ENCODE measurements at regions not wholly inside any gene's neighbourhood (a gene's known extent, or its start where the extent isn't known, plus 50 kb on each side); places are given as distances from the start of the nearest gene placed in this dataset.
"Not testable (repeated sequence)": the region's sequence is repeated elsewhere in the genome, so short reads cannot be mapped to it uniquely, and the experiment has no call there.

DNA sequence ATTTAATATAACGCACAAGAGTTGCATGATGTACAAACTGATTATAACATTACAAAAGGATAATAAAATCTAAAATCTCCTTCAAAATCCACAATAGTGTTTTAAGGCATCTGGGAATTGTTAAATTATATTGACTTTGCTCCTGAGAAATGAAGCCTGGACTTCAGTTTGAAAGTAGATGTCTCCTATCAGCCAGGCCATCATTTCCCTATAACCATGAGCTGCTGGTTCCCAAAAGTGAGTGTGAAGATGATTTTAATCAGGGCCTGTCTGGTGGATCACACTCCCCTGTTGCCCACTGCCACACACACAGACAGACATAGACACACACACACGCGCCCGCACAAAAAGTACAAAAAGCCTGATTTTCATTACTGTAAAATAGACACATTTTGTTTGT lies 480.7 kb downstream of the RPS29 start:
- DNase-seq, result no peak

GRCh38 chr14:49092345-49092744 lies 493.8 kb downstream of the RPS29 start:
- DNase-seq, result no peak

- DNase-seq, result no peak
Observed at GRCh38 chr14:49089107-49089506, 497.1 kb downstream of the RPS29 start.

DNA sequence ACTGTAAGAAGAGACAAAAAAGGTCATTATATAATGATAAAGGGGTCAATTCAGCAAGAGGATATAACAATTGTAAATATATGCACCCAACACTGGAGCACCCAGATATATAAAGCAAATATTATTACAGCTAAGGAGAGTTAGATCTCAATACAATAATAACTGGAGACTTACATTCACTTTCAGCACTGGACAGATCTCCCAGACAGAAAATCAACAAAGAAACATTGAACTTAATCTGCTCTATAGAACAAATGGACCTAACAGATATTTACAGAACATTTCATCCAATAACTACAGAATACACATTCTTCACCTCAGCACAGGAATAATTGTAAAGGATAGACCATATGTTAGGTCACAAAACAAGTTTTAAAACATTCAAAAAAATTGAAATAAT lies 512.9 kb downstream of the RPS29 start:
- DNase-seq, result not testable (repeated sequence)

DNA sequence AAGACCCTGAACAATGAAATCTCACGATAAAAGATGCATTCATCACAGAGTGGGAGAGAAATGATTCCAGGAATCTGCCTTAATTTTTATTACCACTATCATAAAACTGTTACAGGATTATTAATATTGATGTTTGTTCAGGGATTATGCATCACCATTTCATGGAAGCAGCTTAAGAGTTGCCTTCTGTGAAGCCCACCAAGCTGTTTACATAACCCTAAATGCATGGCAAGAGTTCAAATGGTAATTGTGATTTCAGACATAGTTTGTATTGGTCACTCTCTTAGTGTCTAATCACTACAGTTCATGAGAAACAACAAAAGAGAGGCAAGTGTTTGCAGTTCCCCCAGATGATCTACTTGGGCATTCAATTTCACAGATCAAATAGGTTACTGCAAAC lies 527.7 kb downstream of the RPS29 start:
- DNase-seq, result no peak

- DNase-seq, result no peak
Observed at GRCh38 chr14:49057838-49058510, 528.2 kb downstream of the RPS29 start.

GRCh38 chr14:49056021-49056420 lies 530.2 kb downstream of the RPS29 start:
- no peak for DNase-seq

DNA sequence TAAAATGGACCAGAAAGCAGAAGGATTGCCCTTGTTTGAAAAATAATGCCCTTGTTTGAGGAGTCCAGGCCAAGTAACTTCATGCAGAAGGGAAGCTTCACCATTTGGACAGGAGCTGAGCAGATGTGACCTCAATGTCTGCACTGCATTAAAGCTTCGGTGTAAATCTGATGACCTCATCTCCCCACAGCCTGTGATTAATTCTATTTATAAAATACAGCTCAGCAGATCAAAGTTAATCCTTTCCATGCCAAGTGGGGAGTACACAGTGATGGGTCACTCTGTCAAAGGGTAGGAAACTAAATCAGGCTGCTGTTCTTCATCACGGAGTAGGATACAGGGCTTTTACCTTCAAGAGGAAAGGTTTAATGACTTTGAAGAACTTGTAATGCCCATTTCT lies 533.7 kb downstream of the RPS29 start:
- no peak for DNase-seq

- DNase-seq, result no peak
Observed at GRCh38 chr14:49051328-49052060, 534.7 kb downstream of the RPS29 start.

- DNase-seq, result no peak
Observed at GRCh38 chr14:49050822-49051221, 535.4 kb downstream of the RPS29 start.

DNA sequence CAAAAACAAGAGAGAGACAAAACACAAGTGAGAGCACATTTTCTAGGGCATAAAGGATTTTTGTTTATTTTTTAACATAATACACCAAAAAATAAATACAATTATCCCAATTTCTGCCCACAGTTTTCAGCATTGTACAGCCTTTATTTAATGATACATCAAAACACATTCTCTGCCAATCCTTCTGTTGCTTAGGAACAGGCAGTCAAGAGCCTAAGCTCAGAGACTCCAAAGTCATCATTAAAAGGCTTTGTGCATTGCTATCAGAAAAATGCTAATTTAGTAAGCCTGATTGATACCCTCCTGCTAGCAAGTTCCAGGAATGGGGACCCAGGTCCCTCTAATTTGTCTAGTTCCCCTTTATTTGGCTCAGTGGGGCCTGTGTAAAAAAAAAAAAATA lies 536.5 kb downstream of the RPS29 start:
- no peak for DNase-seq

DNA sequence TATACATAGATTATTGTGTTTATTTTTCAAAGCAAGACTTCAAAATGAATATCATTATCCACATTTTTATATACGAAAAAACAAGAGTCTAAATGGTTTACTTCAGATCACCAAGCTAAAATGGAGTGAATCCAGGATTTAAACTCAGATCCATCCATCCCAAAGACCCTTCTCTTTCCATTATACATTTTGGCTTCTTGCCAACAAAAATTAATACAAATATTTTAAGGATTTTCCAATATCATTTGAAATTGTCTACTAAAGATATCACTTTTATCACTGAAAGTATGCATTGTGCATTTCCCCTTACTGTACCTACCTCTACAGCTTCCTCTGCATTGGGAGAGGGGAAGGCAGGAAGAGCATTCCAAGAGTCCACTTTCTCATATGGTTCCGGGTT lies 541.2 kb downstream of the RPS29 start:
- no peak for DNase-seq

- DNase-seq, result no peak
Observed at GRCh38 chr14:49036984-49037516, 549.1 kb downstream of the RPS29 start.

DNA sequence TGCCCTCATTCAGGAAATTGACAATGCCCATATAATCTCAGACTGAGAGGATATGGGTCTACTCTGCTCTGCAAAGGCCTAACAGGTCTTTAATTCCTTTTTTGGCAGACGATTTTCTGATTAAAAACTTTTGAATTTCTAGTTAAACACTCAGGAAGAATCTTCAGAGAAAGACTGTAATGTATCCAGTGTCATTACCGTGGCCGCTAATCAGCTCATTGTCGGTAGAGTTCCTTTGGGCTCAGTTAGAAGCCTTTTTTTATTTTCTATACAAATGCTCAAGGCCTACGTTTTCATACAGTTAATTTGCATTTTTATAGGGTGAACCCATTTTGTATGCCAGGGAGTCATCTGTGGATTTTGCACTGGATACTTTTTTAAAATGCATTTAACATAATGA lies 549.9 kb downstream of the RPS29 start:
- no peak for DNase-seq

DNA sequence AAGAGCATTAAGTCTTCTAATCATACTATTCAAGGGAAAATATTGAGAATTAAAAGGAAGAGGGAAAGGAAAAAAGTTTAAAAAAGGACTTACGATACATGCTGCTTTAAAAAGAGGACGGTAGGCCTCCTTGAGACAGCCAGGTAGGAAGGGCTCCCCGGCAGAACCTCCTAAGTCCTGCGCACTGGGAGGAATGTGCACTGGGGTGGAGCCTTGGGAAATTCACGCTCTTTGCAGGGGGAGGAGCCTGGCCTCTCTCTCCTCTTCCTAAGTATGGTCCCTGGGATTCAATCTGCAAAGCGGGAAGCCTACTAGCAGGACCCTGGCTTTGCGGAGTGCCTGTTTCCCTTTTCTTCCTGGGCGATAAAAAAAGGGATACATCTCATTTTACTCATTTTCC lies 553.0 kb downstream of the RPS29 start:
- no peak for DNase-seq

DNA sequence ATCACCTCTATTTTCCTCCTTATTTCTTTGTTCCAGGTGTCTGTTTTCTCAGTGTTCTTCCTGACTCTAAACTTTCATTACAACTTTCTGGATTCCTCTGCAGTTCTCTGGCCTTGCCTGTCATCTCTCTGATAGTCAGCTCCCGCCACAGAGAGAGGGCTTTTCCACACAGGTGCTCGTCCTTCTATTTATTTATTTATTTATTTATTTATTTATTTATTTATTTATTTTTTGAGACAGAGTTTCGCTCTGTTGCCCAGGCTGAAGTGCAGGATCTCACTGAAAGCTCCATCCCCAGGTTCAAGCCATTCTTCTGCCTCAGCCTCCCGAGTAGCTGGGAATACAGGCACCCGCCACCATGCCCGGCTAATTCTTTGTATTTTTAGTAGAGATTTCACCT lies 554.5 kb downstream of the RPS29 start:
- not testable (repeated sequence) for DNase-seq

- DNase-seq, result no peak
Observed at GRCh38 chr14:49019467-49020115, 566.6 kb downstream of the RPS29 start.

DNA sequence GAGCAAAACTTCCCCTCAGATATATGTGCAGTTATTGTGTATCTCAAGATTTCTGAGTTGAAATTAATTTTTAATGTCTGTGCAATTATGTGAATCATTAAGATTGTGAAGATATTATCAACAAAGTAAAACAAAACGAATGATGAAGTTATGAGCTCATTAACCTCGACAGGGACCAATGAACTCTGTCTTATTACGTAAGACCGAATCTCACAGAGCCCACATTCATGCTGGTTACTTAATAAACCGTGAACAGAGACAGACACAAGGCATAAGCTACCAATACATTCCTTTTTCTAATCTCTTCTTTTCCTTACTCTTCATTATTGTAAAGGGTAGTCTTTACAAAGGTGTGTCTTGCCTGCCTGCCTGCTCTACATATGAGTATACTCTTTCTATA lies 568.7 kb downstream of the RPS29 start:
- no peak for DNase-seq

DNA sequence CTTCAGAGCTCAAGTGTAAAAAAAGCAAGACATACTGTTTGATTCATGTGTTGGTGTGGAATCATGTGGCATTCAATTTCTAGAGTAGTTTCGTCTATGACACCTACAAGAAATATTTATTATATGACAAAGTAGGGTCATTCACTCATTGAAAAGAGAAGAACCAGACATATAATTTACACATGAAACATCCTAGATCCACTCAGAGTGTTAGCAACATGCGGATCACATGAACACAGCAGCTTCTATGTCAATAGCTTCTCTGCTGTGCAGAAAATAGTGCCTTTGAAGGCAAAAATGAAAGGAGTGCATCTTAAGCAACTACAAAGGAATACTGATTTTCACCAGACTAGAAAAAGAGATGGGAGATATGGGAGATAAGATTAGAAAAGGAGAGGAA lies 569.8 kb downstream of the RPS29 start:
- no peak for DNase-seq

GRCh38 chr14:49014476-49014875 lies 571.7 kb downstream of the RPS29 start:
- DNase-seq, result no peak

- DNase-seq, result no peak
Observed at GRCh38 chr14:49008363-49008762, 577.8 kb downstream of the RPS29 start.

DNA sequence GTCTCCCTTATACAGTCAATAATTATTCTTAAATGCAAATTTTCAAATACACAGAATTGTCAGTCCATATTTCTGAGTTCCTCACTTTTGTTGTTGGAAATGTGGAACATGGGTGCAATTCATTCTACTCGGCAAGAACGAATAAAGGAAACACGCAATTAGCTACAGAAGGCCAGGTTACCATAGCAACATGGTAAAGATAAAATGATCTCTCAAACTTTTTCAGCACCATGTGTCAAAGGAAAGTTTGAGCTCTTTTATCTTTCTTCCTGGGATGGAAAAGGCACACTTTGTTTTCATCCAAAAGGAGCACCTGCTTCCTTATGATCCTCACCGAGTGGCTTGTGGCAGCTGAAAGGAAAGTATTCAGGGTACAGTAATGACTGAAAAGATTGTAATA lies 595.0 kb downstream of the RPS29 start:
- DNase-seq, result no peak

DNA sequence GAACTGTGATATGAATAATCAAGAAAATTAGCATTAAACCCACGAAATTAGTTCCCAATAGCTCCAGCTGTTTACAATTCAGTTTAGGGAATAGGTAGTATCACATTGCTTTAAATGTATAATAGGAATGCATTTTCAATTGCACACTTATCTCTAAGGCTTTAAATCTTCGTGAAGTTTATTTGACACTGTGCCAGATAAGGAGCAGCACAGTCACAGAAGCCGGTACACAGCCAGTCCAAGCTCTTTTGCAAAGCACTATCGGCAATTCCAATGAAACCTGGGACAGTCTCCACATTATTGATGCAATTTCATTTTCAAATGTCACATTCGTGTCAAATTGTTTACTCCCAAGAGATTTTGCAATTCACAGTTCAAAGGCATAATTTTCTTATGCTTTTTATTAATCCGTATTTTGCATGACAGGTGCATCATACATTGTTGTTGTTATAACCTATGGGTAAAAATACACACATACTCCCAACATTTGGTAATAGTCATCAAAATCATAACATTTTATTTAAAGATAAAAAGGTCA lies 602.8 kb downstream of the RPS29 start:
- no peak for DNase-seq

DNA sequence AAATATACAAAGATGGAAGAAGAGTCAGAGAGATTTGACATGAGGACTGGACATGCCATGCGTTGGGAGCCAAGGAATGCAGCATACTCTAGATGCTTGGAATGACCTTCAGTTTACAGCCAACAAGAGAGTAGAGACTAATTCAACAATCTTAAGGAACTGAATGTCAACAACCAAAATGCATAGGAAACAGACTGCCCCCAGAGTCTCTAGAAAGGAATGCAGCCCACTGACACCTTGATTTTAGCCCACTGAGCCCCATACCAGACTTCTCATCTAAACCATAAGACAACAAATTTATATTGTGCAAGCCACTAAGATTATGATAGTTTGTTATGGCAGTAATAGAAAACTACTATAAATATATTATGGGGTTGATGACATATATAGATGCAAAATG lies 611.2 kb downstream of the RPS29 start:
- DNase-seq, result no peak
